Thoracic aorta (tissue), 2 donors: ENCODE measurements at regions not wholly inside any gene's neighbourhood (a gene's known extent, or its start where the extent isn't known, plus 50 kb on each side); places are given as distances from the start of the nearest gene placed in this dataset.
"Not testable (repeated sequence)": the region's sequence is repeated elsewhere in the genome, so short reads cannot be mapped to it uniquely, and the experiment has no call there.

ENCODE experiments used
- ATAC-seq: fragments of 150-250 bp; one replicate; pipeline ENCODE4 v1.8.0; 2017; ENCODE audit warnings: low read depth; ENCODE audit not compliant: insufficient number of reproducible peaks, low FRiP score
- DNase-seq: peaks from one replicate; pipeline ENCODE4 v3.0.0-alpha.2; 2020; ENCODE audit warnings: low spot score
- H3K27ac ChIP-seq, 2 donors: fragments of 200-600 bp; sonication (generic); 1 replicate in 1 of 2; 2 replicates in 1 of 2; pipeline ENCODE4 v1.5.1; 2016; ENCODE audit warnings: mild to moderate bottlenecking in 2 of 2, moderate library complexity in 2 of 2
- H3K27me3 ChIP-seq: fragments of 200-600 bp; sonication (generic); replicated peaks from 2 replicates; pipeline ENCODE4 v1.6.0; 2016; ENCODE audit warnings: mild to moderate bottlenecking; ENCODE audit not compliant: insufficient read depth
- H3K36me3 ChIP-seq: fragments of 200-600 bp; sonication (generic); one replicate; pipeline ENCODE4 v1.5.1; 2016
- H3K4me1 ChIP-seq, 2 donors: fragments of 200-600 bp; sonication (generic); 1 replicate in 1 of 2; 2 replicates in 1 of 2; pipeline versions ENCODE4 v1.5.1 to v1.6.0; 2016; ENCODE audit warnings: low read depth in 2 of 2, mild to moderate bottlenecking in 1 of 2; ENCODE audit not compliant: control insufficient read depth in 1 of 2
- H3K4me3 ChIP-seq: fragments of 200-600 bp; sonication (generic); 2 replicates; pipeline ENCODE4 v1.5.1; 2016; ENCODE audit warnings: mild to moderate bottlenecking
- H3K9me3 ChIP-seq: fragments of 200-600 bp; sonication (generic); 2 replicates; pipeline ENCODE4 v1.5.1; 2016
- CTCF ChIP-seq: fragments of 200-600 bp; sonication (generic); IDR thresholded peaks from one replicate; pipeline ENCODE4 v1.5.1; 2019; ENCODE audit warnings: antibody characterized with exemption

GRCh38 chr1:229924639-229925038 is 142.4 kb upstream of the GALNT2 start:
- DNase-seq, result no peak
- TF ChIP-seq CTCF, result no peak
- no peak overlapping the region for H3K27ac ChIP-seq

GRCh38 chr1:229928767-229929166 is 138.3 kb upstream of the GALNT2 start:
- no peak overlapping the region for H3K4me3 ChIP-seq
- H3K36me3 ChIP-seq, result no peaks in the 10 kb centered on the region
- DNase-seq, result no peak
- no peak for ATAC-seq
- H3K4me1 ChIP-seq, result no peaks in the 10 kb centered on the region
- no peaks in the 10 kb centered on the region for H3K9me3 ChIP-seq
- TF ChIP-seq CTCF, result no peak
- H3K27ac ChIP-seq, result no peak overlapping the region
- H3K27me3 ChIP-seq, result no peaks in the 10 kb centered on the region

More at GRCh38 chr1:229924639-229925038, 142.4 kb upstream of the GALNT2 start:
- Histone ChIP-seq H3K27me3 (no peaks in the 10 kb centered on the region), H3K4me1 (no peaks in the 10 kb centered on the region), H3K4me3 (no peak overlapping the region), H3K36me3 (no peaks in the 10 kb centered on the region), H3K9me3 (no peaks in the 10 kb centered on the region)
- no peak for ATAC-seq

- not testable (repeated sequence) for H3K4me1 ChIP-seq, H3K4me3 ChIP-seq, H3K27me3 ChIP-seq, H3K9me3 ChIP-seq, H3K27ac ChIP-seq, H3K36me3 ChIP-seq, ATAC-seq, DNase-seq
Observed at GRCh38 chr1:229931751-229932150, 135.3 kb upstream of the GALNT2 start.

GRCh38 chr1:229935157-229935556 is 131.9 kb upstream of the GALNT2 start:
- not testable (repeated sequence) for H3K4me1 ChIP-seq, DNase-seq, H3K9me3 ChIP-seq, H3K27ac ChIP-seq, H3K4me3 ChIP-seq, ATAC-seq, H3K36me3 ChIP-seq, H3K27me3 ChIP-seq

- H3K27me3 ChIP-seq, result no peaks in the 10 kb centered on the region
- no peaks in the 10 kb centered on the region for H3K36me3 ChIP-seq
Observed at GRCh38 chr1:229938551-229938950, 128.5 kb upstream of the GALNT2 start.

GRCh38 chr1:229940684-229941083 is 126.4 kb upstream of the GALNT2 start:
- Histone ChIP-seq H3K4me3 (no peak overlapping the region), H3K4me1 (peaks cover 0 to 15% of the 10 kb centered on the region in 2 donors), H3K27me3 (no peaks in the 10 kb centered on the region), H3K27ac (no peak overlapping the region), H3K9me3 (no peaks in the 10 kb centered on the region), H3K36me3 (no peaks in the 10 kb centered on the region)
- ATAC-seq (no peak), DNase-seq (no peak)
- TF ChIP-seq CTCF, result no peak

More at GRCh38 chr1:229938551-229938950, 128.5 kb upstream of the GALNT2 start:
- no peak for TF ChIP-seq CTCF
- Histone ChIP-seq H3K9me3 (no peaks in the 10 kb centered on the region), H3K4me1 (peaks cover 0 to 15% of the 10 kb centered on the region in 2 donors), H3K27ac (no peak overlapping the region), H3K4me3 (no peak overlapping the region)
- no peak for ATAC-seq
- DNase-seq, result no peak
